HG03175 (cell line): ENCODE measurements at regions not wholly inside any gene's neighbourhood (a gene's known extent, or its start where the extent isn't known, plus 50 kb on each side); places are given as distances from the start of the nearest gene placed in this dataset.
"Not testable (repeated sequence)": the region's sequence is repeated elsewhere in the genome, so short reads cannot be mapped to it uniquely, and the experiment has no call there.

Experiments
- ATAC-seq: cut with Tn5 transposase; IDR thresholded peaks from one replicate; pipeline ENCODE4 v1.9.1; 2021; ENCODE audit warnings: mild to moderate bottlenecking, moderate library complexity; ENCODE audit not compliant: unreplicated experiment

- ATAC-seq, result no peak
These were observed 597.1 kb upstream of the USP24 start for GRCh38 chr1:55812281-55812680.

GRCh38 chr1:55808263-55808662 lies 593.1 kb upstream of the USP24 start:
- no peak for ATAC-seq

- no peak for ATAC-seq
These were observed 588.3 kb upstream of the USP24 start for GRCh38 chr1:55803429-55803828.

DNA sequence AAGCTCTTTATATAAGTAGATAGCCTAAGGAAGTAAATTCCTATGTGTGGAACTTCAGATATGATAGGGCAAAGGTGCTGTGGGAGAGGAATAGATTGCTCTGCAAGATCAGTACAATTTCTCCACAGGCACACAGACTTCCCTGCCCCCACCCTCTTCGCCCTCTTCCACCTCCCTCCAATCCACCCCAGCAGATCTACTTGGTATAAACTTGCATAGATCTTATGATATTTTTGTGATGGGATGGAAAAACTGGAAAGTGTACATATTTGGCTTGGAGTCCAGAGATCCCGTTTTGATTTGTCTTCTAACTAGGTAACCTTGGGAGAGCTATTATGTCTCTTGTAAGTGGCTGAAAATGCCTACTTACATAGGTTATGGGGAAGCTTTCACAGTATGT lies 586.3 kb upstream of the USP24 start:
- ATAC-seq, result no peak

GRCh38 chr1:55800503-55800902 lies 585.3 kb upstream of the USP24 start:
- ATAC-seq, result no peak

GRCh38 chr1:55793856-55794255 lies 578.7 kb upstream of the USP24 start:
- ATAC-seq, result no peak

GRCh38 chr1:55792870-55793269 lies 577.7 kb upstream of the USP24 start:
- ATAC-seq, result no peak

DNA sequence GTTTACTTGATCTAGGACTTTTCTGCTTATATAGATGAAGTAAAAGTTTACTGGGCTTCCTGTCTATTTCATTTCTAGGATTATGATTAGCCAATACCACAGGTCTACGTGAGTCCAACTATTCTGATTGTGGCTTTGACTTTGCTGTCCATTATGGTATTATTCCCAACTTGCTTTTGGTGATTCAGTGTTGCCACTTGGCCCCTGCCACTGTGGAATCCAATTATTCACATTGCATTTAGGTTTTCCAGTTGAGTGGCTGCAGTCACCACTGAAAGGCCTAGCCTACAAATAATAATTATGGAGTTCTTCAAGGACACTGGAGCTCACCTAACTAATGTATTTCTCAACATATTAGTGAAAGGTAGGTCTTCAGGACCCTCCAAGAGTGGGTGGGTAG lies 574.3 kb upstream of the USP24 start:
- ATAC-seq, result no peak

DNA sequence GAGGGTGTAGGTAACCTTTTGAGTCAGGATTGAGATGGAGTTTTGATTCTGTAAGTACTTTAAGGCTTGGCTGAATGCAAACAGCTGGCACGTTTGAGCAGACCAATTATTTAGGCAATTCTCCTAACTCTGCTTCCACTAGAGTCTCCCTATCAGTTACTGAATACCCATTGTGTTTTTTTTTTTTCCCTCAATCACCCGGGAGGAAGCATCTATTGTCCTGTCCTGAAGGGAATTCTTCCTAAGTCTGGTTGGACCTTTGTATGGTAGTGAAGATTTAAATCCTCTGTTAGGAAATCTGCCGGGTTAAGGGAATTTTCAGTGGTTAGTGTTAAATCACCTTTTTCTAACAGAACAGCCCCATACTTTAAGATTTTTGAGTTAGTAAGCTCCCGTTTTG lies 571.2 kb upstream of the USP24 start:
- no peak for ATAC-seq

GRCh38 chr1:55784941-55785450 lies 569.8 kb upstream of the USP24 start:
- ATAC-seq, result not testable (repeated sequence)

DNA sequence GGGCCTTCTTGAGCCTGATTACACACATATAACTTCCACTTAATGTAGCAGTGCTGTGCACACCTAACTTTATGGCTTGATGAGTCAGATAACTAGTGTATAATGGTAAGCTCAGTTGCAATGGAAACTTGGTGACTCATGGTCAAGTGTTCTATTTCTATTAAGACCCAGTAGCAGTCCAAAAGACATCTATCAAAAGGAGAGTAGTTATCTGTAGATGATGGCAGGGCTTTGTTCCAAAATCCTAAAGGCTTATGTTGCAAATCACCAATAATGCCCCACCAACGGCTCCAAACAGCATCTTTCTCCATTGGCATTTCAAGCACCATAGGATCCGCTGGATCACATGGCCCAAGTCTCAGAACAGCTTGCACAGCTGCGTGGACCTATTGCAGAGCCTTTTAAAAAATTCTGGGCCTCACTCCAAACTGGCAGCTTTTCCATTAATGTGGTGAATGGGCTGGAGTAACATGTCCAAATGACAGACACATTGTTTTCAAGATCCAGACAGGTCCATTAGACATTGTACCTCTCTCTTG lies 566.8 kb upstream of the USP24 start:
- ATAC-seq, result no peak

DNA sequence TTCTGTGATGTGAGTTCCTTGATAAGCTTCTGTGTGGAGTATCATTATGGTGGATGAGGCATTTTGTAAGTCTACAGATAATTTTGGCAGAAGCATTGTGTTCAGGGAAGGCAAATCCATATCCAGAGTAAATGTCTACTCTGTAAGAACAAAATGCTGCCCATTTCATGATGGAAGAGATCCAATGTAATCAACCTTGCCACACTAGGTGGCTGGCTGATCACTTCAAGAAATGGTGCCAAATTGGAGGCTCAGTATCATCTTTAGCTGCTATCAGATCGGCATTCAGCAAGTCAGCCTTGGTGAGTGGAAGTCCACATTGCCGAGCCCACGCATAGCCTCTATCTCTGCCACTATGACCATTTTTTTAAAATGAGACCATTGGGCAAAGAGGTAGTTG lies 565.8 kb upstream of the USP24 start:
- ATAC-seq, result no peak

DNA sequence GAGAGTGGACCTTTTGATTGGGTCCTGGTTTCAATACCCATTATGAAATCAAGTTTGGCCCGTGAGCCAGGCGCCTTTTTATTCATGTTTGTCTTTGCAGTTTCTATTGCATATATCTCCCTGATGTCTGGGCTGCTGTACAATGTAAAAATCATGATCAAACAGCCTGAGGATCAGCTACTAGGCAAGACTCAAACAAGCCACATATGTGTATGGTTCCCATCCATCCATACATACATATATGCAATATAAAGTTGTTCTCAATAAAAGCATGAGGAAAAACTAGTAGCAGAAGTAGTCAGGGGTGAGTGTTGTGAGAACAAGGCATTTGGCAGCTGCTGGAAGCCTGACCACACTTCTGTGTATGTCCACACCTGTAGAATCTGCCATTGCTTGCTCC lies 562.4 kb upstream of the USP24 start:
- ATAC-seq, result no peak

GRCh38 chr1:55775007-55775406 lies 559.8 kb upstream of the USP24 start:
- no peak for ATAC-seq

DNA sequence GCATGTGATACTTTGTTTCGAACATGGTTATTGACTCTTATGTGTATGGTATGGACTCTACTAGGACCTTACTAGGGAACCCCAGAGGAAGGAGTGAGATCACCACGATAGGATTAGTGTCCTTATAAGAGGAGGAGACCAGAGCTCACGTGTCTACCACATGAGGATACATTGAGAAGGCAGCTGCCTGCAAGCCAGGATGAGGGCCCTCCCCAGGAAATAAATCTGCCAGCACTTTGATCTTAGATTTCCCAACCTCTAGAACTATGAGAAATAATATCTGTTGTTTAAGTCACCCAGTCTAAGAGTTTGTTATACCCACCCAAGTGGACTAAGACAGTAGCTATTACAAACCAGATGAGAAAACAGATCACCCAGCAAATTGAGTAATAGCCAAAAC lies 559.3 kb upstream of the USP24 start:
- no peak for ATAC-seq

DNA sequence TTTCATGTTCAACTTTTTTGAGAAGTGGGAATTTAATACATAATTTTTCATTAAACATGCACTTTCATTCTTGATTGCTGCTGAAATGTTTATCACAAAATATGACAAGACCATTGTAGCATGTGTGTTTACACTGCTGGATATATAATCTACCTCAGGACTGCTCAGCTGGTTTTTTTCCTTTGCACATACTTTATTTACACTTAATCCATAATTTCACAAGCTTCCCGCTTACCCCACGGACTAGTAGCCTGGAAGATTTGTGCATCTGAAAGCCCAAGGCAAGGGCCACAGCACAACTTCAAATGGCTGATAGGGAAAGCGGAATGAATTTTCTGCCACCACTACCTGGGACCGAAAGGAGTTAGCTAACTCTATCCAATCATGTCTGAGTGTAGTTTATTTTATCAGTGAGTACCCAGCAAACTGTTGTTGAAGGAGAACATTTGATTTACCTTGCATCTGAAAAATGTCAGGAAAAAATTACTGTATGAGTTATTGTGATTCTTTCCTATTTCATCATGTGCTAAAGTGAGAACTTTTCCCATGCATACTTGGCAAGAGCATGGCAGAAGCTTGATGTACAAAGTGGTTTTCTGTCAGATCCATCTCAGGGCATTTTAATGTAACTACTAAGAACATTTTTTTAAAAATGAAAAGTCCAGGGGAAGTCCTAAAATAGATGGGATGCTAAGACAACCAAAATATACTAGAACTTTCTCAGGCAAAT lies 558.2 kb upstream of the USP24 start:
- no peak for ATAC-seq

GRCh38 chr1:55768327-55768952 lies 553.3 kb upstream of the USP24 start:
- no peak for ATAC-seq

GRCh38 chr1:55767171-55767570 lies 552.0 kb upstream of the USP24 start:
- no peak for ATAC-seq

DNA sequence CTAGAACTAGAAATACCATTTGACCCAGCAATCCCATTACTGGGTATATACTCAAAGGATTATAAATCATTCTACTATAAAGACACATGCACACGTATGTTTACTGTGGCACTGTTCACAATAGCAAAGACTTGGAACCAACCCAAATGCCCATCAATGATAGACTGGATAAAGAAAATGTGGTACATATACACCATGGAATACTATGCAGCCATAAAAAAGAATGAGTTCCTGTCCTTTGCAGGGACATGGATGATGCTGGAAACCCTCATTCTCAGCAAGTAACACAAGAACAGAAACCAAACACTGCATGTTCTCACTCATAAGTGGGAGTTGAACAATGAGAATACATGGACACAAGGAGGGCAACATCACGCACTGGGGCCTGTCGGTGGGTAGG lies 550.3 kb upstream of the USP24 start:
- not testable (repeated sequence) for ATAC-seq

- no peak for ATAC-seq
These were observed 536.6 kb upstream of the USP24 start for GRCh38 chr1:55751776-55752175.

GRCh38 chr1:55750628-55750995 lies 535.4 kb upstream of the USP24 start:
- ATAC-seq, result no peak

DNA sequence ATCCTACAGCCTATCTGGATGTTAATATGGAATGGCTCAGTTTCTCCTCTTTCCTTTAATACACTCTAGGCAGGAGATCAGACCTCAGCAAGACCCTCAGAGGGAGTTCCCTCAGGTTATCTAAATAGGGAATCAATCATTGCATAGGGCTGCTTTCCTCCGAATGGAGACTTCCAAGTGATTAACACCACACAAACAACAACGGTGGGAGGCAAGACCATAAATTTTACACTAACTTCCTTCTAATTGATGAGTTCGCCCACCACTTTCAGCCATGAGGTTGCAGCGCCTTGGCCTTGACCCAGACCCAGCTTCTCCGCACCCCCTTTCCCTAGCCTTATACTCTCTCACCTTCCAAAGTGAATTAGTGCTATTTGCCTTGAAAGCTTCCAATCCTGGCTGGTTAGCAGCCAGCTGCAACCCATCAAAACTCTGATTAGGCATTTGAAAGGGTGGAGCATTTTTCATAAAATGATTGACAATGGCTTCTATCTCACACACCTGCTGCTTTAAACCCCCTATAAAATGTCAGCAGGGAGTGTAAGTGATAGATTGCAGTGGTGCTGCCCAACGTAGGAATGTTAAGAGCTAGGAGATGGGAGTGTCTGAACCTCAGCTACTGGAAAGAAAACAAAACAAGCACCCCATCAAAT lies 534.9 kb upstream of the USP24 start:
- ATAC-seq, result no peak
